Neural cell (in vitro differentiated cells): ENCODE measurements at regions not wholly inside any gene's neighbourhood (a gene's known extent, or its start where the extent isn't known, plus 50 kb on each side); places are given as distances from the start of the nearest gene placed in this dataset.

Experiments used
- H2AFZ ChIP-seq: fragments of 200-600, 300-800 bp; sonication (generic), shearing (Covaris generic); 2 replicates; pipeline ENCODE4 v1.6.0; 2014; ENCODE audit warnings: low read depth, mild to moderate bottlenecking, antibody characterized with exemption, low read length, moderate library complexity
- H3F3A ChIP-seq: fragments of 200-600 bp; shearing (Covaris generic); 2 replicates; pipeline ENCODE4 v1.6.1; 2016; ENCODE audit warnings: mild to moderate bottlenecking, moderate library complexity, mixed read lengths, antibody characterized with exemption, low read length; ENCODE audit not compliant: insufficient read depth, poor library complexity, severe bottlenecking
- H3K27ac ChIP-seq: fragments of 200-600, 300-800 bp; sonication (generic), shearing (Covaris generic); 2 replicates; pipeline ENCODE4 v1.5.1; 2014; ENCODE audit warnings: mild to moderate bottlenecking, low read length, moderate library complexity
- H3K27me3 ChIP-seq: fragments of 300-800, 200-600 bp; sonication (generic), shearing (Covaris generic); 2 replicates; pipeline ENCODE4 v1.6.0; 2014; ENCODE audit warnings: mild to moderate bottlenecking, low read depth, low read length, moderate library complexity; ENCODE audit not compliant: insufficient read depth
- H3K36me3 ChIP-seq: fragments of 300-800, 200-600 bp; sonication (generic), shearing (Covaris generic); 2 replicates; pipeline ENCODE4 v1.5.1; 2014; ENCODE audit warnings: mild to moderate bottlenecking, antibody characterized with exemption, low read length, moderate library complexity; ENCODE audit not compliant: insufficient read depth
- H3K4me2 ChIP-seq: fragments of 300-800, 200-600 bp; sonication (generic), shearing (Covaris generic); 2 replicates; pipeline ENCODE4 v1.6.0; 2014; ENCODE audit warnings: mild to moderate bottlenecking, low read length
- H3K4me3 ChIP-seq: fragments of 300-800, 200-600 bp; sonication (generic), shearing (Covaris generic); 2 replicates; pipeline ENCODE4 v1.5.1; 2014; ENCODE audit warnings: mild to moderate bottlenecking, low read length, moderate library complexity
- H3K79me2 ChIP-seq: fragments of 200-600 bp; shearing (Covaris generic); replicated peaks from 2 replicates; pipeline ENCODE4 v1.6.0; 2014; ENCODE audit warnings: mild to moderate bottlenecking, low read length, moderate library complexity; ENCODE audit not compliant: insufficient read depth
- H3K9ac ChIP-seq: fragments of 300-800, 200-600 bp; sonication (generic), shearing (Covaris generic); 2 replicates; pipeline ENCODE4 v1.6.1; 2016; ENCODE audit warnings: mild to moderate bottlenecking, low read length, mixed read lengths
- H3K9me2 ChIP-seq: fragments of 200-600 bp; shearing (Covaris generic); 2 replicates; pipeline ENCODE4 v1.6.1; 2016; ENCODE audit warnings: mild to moderate bottlenecking, low read length, mixed read lengths; ENCODE audit not compliant: insufficient read depth
- H3K9me3 ChIP-seq: fragments of 200-600, 300-800 bp; sonication (generic), shearing (Covaris generic); 2 replicates; pipeline ENCODE4 v1.6.1; 2016; ENCODE audit warnings: mild to moderate bottlenecking, mixed run types, low read length, moderate library complexity, mixed read lengths
- H4K20me1 ChIP-seq: fragments of 200-600 bp; shearing (Covaris generic); 2 replicates; pipeline ENCODE4 v1.6.1; 2016; ENCODE audit warnings: mild to moderate bottlenecking, mixed run types; ENCODE audit not compliant: insufficient read depth
- EP300 ChIP-seq: fragments of 450-650 bp; conservative IDR thresholded peaks from 2 replicates; pipeline ENCODE4 v1.6.1; 2014; ENCODE audit warnings: antibody characterized with exemption, mild to moderate bottlenecking, moderate library complexity; ENCODE audit not compliant: poor library complexity, severe bottlenecking
- EZH2 ChIP-seq: fragments of 200-600, 300-800 bp; shearing (Covaris generic), sonication (generic); IDR thresholded peaks from 2 replicates; pipeline ENCODE4 v1.6.1; 2014; ENCODE audit warnings: antibody characterized with exemption, low read length, borderline replicate concordance, mild to moderate bottlenecking; ENCODE audit not compliant: insufficient read depth, poor library complexity, severe bottlenecking
- MXI1 ChIP-seq: fragments of 450-650 bp; conservative IDR thresholded peaks from 2 replicates; pipeline ENCODE4 v1.6.1; 2014; ENCODE audit warnings: antibody characterized with exemption, mild to moderate bottlenecking; ENCODE audit not compliant: poor library complexity, severe bottlenecking
- POLR2AphosphoS5 ChIP-seq: IDR thresholded peaks from 2 replicates; pipeline ENCODE4 v1.6.1; 2012
- RAD21 ChIP-seq: fragments of 450-650 bp; conservative IDR thresholded peaks from 2 replicates; pipeline ENCODE4 v1.6.1; 2014; ENCODE audit warnings: antibody characterized with exemption, mild to moderate bottlenecking, moderate library complexity
- REST ChIP-seq: IDR thresholded peaks from 2 replicates; pipeline ENCODE4 v1.6.1; 2012; ENCODE audit warnings: borderline replicate concordance
- SMC3 ChIP-seq: fragments of 450-650 bp; conservative IDR thresholded peaks from 2 replicates; pipeline ENCODE4 v1.6.1; 2014; ENCODE audit warnings: antibody characterized with exemption, mild to moderate bottlenecking, moderate library complexity; ENCODE audit not compliant: poor library complexity
- TAF1 ChIP-seq: IDR thresholded peaks from 2 replicates; pipeline ENCODE4 v1.6.1; 2012; ENCODE audit warnings: low read depth
- TF ChIP-seq, protein P1 (sequence below): fragments of 450-650 bp; IDR thresholded peaks from 2 replicates; pipeline ENCODE4 v1.5.1; 2014; ENCODE audit warnings: antibody characterized with exemption, mild to moderate bottlenecking, moderate library complexity; ENCODE audit not compliant: poor library complexity, severe bottlenecking

- TF ChIP-seq SMC3 (no peak), RAD21 (no peak), REST (no peak), EP300 (no peak), POLR2AphosphoS5 (no peak), MXI1 (no peak), EZH2 (no peak), TAF1 (no peak)
- TF ChIP-seq, protein P1, sequence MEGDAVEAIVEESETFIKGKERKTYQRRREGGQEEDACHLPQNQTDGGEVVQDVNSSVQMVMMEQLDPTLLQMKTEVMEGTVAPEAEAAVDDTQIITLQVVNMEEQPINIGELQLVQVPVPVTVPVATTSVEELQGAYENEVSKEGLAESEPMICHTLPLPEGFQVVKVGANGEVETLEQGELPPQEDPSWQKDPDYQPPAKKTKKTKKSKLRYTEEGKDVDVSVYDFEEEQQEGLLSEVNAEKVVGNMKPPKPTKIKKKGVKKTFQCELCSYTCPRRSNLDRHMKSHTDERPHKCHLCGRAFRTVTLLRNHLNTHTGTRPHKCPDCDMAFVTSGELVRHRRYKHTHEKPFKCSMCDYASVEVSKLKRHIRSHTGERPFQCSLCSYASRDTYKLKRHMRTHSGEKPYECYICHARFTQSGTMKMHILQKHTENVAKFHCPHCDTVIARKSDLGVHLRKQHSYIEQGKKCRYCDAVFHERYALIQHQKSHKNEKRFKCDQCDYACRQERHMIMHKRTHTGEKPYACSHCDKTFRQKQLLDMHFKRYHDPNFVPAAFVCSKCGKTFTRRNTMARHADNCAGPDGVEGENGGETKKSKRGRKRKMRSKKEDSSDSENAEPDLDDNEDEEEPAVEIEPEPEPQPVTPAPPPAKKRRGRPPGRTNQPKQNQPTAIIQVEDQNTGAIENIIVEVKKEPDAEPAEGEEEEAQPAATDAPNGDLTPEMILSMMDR = no peak
- Histone ChIP-seq H2AFZ (no peak overlapping the region), H3K27me3 (no peaks in the 10 kb centered on the region), H3F3A (no peaks in the 10 kb centered on the region), H4K20me1 (no peaks in the 10 kb centered on the region), H3K9me3 (no peaks in the 10 kb centered on the region), H3K79me2 (no peaks in the 10 kb centered on the region), H3K9me2 (no peaks in the 10 kb centered on the region), H3K4me2 (no peak overlapping the region), H3K36me3 (no peaks in the 10 kb centered on the region), H3K4me3 (no peak overlapping the region), H3K9ac (no peak overlapping the region), H3K27ac (no peak overlapping the region)
Observed at GRCh38 chr18:43866696-43867095, 589.4 kb upstream of the SYT4 start.

DNA sequence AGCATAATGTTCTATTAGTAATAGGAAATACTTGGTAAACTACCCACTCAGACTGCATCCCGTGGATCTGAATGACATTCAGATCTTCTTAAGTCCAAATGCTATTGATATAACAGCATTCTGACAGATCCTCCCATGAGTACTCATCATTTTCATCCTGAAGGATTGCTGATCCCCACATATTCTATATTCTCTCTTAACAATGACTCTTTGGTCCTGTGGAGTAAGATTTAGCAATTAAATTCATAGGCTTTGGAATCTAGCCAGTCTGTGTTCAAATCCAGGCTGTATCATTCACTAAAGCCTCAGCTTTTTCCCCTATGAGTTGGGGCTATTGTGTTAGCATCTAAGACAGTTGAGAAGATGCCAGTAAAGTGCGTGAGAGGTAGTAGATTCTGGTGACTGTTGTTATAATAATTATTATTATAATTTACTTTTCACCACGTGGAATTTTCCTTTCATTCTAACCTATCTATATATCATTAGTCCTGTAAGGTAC, 591.3 kb upstream of the SYT4 start:
- H3K27ac ChIP-seq = no peak overlapping the region
- H3K4me2 ChIP-seq = no peak overlapping the region
- no peaks in the 10 kb centered on the region for H3F3A ChIP-seq
- no peaks in the 10 kb centered on the region for H3K36me3 ChIP-seq
- H3K9me3 ChIP-seq = no peaks in the 10 kb centered on the region
- TF ChIP-seq SMC3 (no peak), EZH2 (no peak), RAD21 (no peak), MXI1 (no peak), TAF1 (no peak), POLR2AphosphoS5 (no peak), EP300 (no peak), REST (no peak)
- TF ChIP-seq, protein P1 = no peak
- H2AFZ ChIP-seq = no peak overlapping the region
- H3K79me2 ChIP-seq = no peaks in the 10 kb centered on the region
- no peaks in the 10 kb centered on the region for H3K9me2 ChIP-seq
- no peaks in the 10 kb centered on the region for H3K27me3 ChIP-seq
- H3K4me3 ChIP-seq = no peak overlapping the region
- no peak overlapping the region for H3K9ac ChIP-seq
- no peaks in the 10 kb centered on the region for H4K20me1 ChIP-seq
